Cardiac septum (tissue), 1 donor: ENCODE measurements at regions not wholly inside any gene's neighbourhood (a gene's known extent, or its start where the extent isn't known, plus 50 kb on each side); places are given as distances from the start of the nearest gene placed in this dataset.
"Not testable (repeated sequence)": the region's sequence is repeated elsewhere in the genome, so short reads cannot be mapped to it uniquely, and the experiment has no call there.

Experiments used
- DNase-seq: peaks from one replicate; pipeline ENCODE4 v3.0.0-alpha.2; 2020; ENCODE audit warnings: low spot score
- intact Hi-C: fragments of 100-400 bp; cut with DNase I; formaldehyde crosslinking; loops from one replicate; pipeline ENCODE4 v1.14.0; 2022
- donor health status: DM: no; HTN: no; CAD: no.

GRCh38 chr2:58715344-58715743, 474.2 kb upstream of the FANCL start:
- DNase-seq: no peak
- intact Hi-C loops: no loop called here

GRCh38 chr2:58714238-58714637, 473.1 kb upstream of the FANCL start:
- DNase-seq: no peak
- intact Hi-C loops: no loop called here

GRCh38 chr2:58710795-58711279, 469.7 kb upstream of the FANCL start:
- DNase-seq: no peak
- intact Hi-C loops: no loop called here

GRCh38 chr2:58709687-58710354, 468.7 kb upstream of the FANCL start:
- no peak for DNase-seq
- intact Hi-C loops: no loop called here

- intact Hi-C loops: no loop called here
- no peak for DNase-seq
Measured at GRCh38 chr2:58709274-58709673, 468.1 kb upstream of the FANCL start.

- no peak for DNase-seq
- intact Hi-C loops: no loop called here
Measured at GRCh38 chr2:58708565-58708964, 467.4 kb upstream of the FANCL start.

- intact Hi-C loops: no loop called here
- DNase-seq: no peak
Measured at GRCh38 chr2:58702302-58702885, 461.3 kb upstream of the FANCL start.

GRCh38 chr2:58701688-58702301, 460.7 kb upstream of the FANCL start:
- intact Hi-C loops: no loop called here

GRCh38 chr2:58700591-58700990, 459.5 kb upstream of the FANCL start:
- intact Hi-C loops: no loop called here
- no peak for DNase-seq

More at GRCh38 chr2:58701688-58702301, 460.7 kb upstream of the FANCL start:
- DNase-seq: no peak

- no peak for DNase-seq
- intact Hi-C loops: no loop called here
Measured at GRCh38 chr2:58699411-58699810, 458.3 kb upstream of the FANCL start.

GRCh38 chr2:58698620-58699019, 457.5 kb upstream of the FANCL start:
- no peak for DNase-seq
- intact Hi-C loops: no loop called here

GRCh38 chr2:58694114-58694513, 453.0 kb upstream of the FANCL start:
- intact Hi-C loops: not testable (repeated sequence)

GRCh38 chr2:58691041-58691440, 449.9 kb upstream of the FANCL start:
- intact Hi-C loops, DNase-seq: not testable (repeated sequence)

More at GRCh38 chr2:58694114-58694513, 453.0 kb upstream of the FANCL start:
- DNase-seq: not testable (repeated sequence)

GRCh38 chr2:58688813-58689212, 447.7 kb upstream of the FANCL start:
- no peak for DNase-seq
- intact Hi-C loops: no loop called here

GRCh38 chr2:58686776-58687175, 445.7 kb upstream of the FANCL start:
- intact Hi-C loops: no loop called here
- no peak for DNase-seq

GRCh38 chr2:58680755-58681310, 439.7 kb upstream of the FANCL start:
- no peak for DNase-seq
- intact Hi-C loops: no loop called here

GRCh38 chr2:58677748-58678147, 436.6 kb upstream of the FANCL start:
- no peak for DNase-seq
- intact Hi-C loops: no loop called here

- intact Hi-C loops: no loop called here
Measured at GRCh38 chr2:58671675-58672074, 430.6 kb upstream of the FANCL start.

GRCh38 chr2:58669998-58670397, 428.9 kb upstream of the FANCL start:
- DNase-seq: no peak
- intact Hi-C loops: no loop called here

More at GRCh38 chr2:58671675-58672074, 430.6 kb upstream of the FANCL start:
- DNase-seq: no peak

GRCh38 chr2:58667137-58667774, 426.1 kb upstream of the FANCL start:
- intact Hi-C loops: no loop called here

More at GRCh38 chr2:58667137-58667774, 426.1 kb upstream of the FANCL start:
- DNase-seq: no peak
